Activated CD8-positive, alpha-beta memory T cell treated with anti-CD3 and anti-CD28 coated beads for 48 hours (primary cell): ENCODE measurements at regions not wholly inside any gene's neighbourhood (a gene's known extent, or its start where the extent isn't known, plus 50 kb on each side); places are given as distances from the start of the nearest gene placed in this dataset.

Source experiments
- DNase-seq, 3 experiments: peaks; one replicate each; pipeline ENCODE4 v3.0.0-alpha.2; 2020; ENCODE audit warnings: low read depth in 2 of 3, low spot score in 2 of 3

- DNase-seq, result no peak
These were observed 246.3 kb downstream of the HHIPL2 start for GRCh38 chr1:222301652-222302051.

- no peak for DNase-seq
These were observed 248.4 kb downstream of the HHIPL2 start for GRCh38 chr1:222299524-222299923.

GRCh38 chr1:222290866-222291265 lies 257.0 kb downstream of the HHIPL2 start:
- no peak for DNase-seq

- no peak for DNase-seq
These were observed 259.9 kb downstream of the HHIPL2 start for GRCh38 chr1:222288053-222288452.

- DNase-seq, result no peak
These were observed 261.9 kb downstream of the HHIPL2 start for GRCh38 chr1:222286011-222286410.

- no peak for DNase-seq
These were observed 262.4 kb downstream of the HHIPL2 start for GRCh38 chr1:222285526-222285925.

GRCh38 chr1:222284466-222284865 lies 263.4 kb downstream of the HHIPL2 start:
- DNase-seq, result no peak

GRCh38 chr1:222283147-222283768 lies 264.6 kb downstream of the HHIPL2 start:
- DNase-seq, result no peak

- DNase-seq, result no peak
These were observed 268.3 kb downstream of the HHIPL2 start for GRCh38 chr1:222279591-222279990.

GRCh38 chr1:222278501-222278900 lies 269.4 kb downstream of the HHIPL2 start:
- DNase-seq, result no peak

- no peak for DNase-seq
These were observed 272.0 kb downstream of the HHIPL2 start for GRCh38 chr1:222275729-222276465.

GRCh38 chr1:222275001-222275728 lies 272.7 kb downstream of the HHIPL2 start:
- no peak for DNase-seq

- DNase-seq, result no peak
These were observed 281.4 kb downstream of the HHIPL2 start for GRCh38 chr1:222266223-222267196.

- DNase-seq, result no peak
These were observed 284.1 kb downstream of the HHIPL2 start for GRCh38 chr1:222263791-222264190.

- DNase-seq, result no peak
These were observed 290.9 kb downstream of the HHIPL2 start for GRCh38 chr1:222257027-222257426.

GRCh38 chr1:222256058-222256457 lies 291.8 kb downstream of the HHIPL2 start:
- no peak for DNase-seq

- no peak for DNase-seq
These were observed 295.1 kb downstream of the HHIPL2 start for GRCh38 chr1:222252788-222253187.

- no peak for DNase-seq
These were observed 296.1 kb downstream of the HHIPL2 start for GRCh38 chr1:222251847-222252246.

- DNase-seq, result no peak
These were observed 297.5 kb downstream of the HHIPL2 start for GRCh38 chr1:222250376-222250775.

- no peak for DNase-seq
These were observed 300.0 kb downstream of the HHIPL2 start for GRCh38 chr1:222247811-222248310.

GRCh38 chr1:222247081-222247480 lies 300.8 kb downstream of the HHIPL2 start:
- no peak for DNase-seq
